HG02678 (cell line): ENCODE measurements at regions not wholly inside any gene's neighbourhood (a gene's known extent, or its start where the extent isn't known, plus 50 kb on each side); places are given as distances from the start of the nearest gene placed in this dataset.

Experiments used
- ATAC-seq: cut with Tn5 transposase; IDR thresholded peaks from one replicate; pipeline ENCODE4 v1.9.1; 2021; ENCODE audit warnings: mild to moderate bottlenecking, moderate library complexity; ENCODE audit not compliant: unreplicated experiment

DNA sequence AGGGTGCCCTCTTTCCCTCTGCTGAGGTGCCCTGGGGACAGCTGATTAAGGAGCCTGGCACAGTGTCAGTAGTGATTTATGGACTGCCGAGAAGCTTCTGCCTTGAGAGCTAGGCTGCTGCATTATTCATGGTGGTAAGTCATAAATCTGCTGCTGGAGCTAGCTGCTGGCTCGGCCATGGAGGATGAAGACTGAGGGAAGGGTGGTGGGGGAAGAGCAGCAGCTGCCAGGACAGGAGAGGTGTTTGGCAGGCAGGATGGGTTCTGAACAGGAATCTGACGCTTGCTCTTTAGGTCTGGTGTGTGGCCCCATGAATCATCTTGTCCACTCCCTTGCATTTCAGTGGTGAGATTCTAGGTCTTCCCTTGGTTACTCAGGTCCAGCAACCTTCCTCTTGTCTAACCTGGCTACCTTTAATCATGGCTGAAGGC is 296.3 kb downstream of the DYSF start:
- no peak for ATAC-seq

DNA sequence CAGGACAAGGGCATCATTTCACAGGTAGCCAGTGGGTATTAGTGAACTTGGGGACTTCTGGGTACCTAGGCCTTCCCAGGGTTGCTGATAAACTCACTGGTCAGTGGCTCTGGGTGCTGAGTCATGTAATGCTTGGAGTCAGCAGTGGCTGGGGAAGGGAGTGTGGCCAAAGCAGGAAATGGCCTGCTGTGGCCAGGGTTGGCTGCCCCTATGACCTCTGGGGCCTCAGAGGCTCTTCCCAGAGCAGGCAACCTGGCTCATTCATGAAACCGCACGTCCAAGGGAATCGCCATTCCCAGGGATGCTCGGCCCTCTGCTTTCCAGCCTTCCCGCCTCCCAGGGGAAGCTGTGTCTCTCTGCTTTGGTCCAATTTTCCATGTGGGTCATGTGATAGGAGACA is 294.9 kb downstream of the DYSF start:
- no peak for ATAC-seq

DNA sequence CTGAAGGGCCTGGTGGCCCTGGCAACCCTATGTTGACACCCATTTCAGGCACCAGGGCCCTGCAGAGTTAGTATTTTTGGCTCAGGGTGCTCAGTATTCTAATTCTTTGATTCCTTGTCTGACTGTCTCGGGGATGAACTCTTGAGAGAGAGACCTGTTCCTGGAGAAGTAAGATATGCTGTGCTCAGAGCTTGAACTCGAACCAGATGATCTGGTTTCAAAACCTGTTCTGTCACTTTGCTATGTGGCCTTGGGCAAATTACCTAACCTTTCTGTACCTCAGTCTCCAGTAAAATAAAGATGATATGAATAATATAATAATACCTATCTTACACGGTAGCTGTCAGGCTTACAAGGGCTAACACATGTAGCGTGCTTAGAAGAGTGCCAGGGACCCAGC is 294.2 kb downstream of the DYSF start:
- ATAC-seq = no peak

DNA sequence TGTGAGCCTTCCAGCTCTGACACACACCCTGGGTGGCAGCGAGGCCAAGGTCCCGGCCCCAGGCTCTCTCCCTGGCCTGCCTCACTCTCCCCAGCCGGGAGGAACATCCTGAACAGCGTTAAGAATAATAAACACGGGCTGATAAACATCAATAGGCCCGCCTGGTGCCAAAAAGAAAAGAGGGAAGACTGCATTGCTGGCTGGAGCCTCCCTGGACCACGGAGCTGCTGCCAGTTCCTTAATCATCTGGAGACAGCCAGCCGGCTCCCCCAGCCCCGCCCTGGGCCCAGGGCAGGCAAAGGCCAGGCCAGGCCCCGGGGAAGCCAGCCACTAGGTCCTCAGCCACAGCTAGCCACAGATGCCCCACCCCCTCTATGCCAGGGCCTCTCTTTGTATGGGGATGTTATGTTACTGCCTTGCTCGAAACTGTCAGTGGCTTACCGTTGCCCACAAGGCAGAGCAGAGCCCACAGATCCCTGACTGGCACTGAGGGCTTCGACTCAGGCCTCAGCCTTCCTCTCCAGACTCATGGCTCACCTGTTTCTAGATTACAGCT is 293.7 kb downstream of the DYSF start:
- no peak for ATAC-seq

DNA sequence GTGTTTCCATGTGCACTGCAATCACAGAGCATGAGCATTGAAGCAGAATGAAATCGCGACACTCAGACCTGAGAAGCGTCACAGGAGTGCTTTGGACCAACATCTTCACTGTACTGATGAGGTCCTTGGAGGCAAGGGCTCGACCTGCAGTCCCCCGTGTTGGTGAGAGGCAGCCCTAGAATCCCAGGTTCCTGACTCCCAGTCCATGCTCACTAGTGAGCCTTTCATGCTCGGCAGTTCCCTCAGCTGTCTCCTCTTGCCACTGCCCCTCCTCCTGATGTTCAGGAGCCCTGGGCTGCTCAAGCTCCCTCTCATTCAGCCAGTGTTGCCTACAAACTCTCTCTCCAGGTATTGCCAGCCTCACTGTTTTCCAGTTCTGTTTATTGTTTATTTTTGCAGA is 291.4 kb downstream of the DYSF start:
- ATAC-seq = no peak

DNA sequence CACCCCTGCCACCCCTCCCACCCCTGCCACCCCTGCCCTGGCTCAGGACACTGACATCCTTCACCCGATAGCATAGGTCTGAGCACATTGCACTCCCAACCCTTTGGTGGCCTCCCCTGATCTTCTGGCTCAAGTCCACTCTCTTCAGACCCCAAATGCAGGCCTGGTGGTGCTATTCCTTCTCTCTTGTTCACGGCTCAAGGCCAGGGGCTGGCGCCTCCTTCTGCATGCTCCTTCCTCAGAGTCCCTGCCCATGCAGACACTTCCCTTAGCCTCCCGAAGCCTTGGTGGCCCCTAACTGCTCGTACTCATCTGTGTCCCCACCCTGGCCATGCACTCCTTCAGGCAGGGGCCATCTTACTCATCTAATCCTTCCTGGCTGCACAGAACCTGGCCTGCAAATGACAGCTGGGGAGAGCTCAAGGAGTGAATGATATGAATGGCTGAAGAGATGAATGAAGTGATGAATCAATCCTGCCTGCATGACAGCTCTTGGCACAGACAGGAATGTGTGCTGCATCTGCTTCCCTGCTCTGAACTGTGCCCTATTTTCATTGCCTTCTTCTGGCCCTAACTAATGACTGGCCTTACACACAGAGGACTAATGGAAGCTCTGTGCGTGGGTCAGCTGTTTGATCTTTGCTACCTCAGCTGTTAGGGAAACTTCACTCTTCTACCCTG is 290.8 kb downstream of the DYSF start:
- no peak for ATAC-seq

DNA sequence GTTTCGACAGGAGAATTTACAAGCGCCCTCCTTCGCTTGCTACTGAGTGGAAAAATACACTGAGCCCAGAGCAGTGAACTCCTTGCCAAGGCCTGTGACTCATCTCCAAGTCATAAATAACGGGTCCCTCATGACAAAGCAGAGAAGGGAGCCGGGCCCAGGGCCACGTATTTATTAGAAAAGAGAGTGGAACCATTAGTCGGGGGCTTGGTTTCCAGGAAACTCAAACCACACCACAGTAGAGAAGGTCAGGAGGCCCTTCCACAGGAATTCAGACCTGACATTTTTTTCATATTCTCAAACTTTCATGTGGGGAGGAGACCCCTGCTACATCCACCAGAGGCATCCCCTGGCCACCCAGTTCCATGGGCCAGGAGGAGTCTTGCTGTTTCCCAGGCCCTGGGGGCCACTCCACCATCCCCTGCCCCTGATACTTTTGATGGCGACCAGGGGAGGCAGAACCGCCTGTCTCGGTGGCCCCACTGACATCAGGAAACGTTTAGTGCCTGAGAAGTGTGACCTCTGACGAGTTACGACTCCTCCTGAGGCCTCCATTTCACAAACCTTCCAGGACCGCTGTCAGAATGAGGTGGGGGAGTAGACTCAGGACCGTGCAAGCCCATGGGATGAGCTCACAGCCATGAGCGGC is 289.7 kb downstream of the DYSF start:
- ATAC-seq = no peak

DNA sequence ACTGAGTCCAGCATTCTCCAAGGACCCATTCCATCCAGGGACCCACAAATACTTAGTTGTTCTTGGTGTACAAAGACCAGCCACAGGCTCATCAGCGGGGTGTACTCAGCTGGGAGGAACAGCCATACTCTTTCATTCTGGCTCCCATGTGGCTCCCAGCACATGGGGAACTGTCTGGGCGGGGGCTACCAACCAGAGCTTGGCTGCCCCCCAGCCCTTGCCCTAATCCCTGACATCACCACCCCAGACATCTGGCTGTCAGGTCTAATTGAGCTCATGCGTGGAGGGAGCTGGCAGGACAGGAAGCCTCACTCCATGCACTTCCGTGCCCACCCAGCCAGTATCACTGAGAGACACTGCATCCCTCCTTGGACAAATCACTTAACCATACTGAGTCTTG is 283.6 kb downstream of the DYSF start:
- no peak for ATAC-seq

DNA sequence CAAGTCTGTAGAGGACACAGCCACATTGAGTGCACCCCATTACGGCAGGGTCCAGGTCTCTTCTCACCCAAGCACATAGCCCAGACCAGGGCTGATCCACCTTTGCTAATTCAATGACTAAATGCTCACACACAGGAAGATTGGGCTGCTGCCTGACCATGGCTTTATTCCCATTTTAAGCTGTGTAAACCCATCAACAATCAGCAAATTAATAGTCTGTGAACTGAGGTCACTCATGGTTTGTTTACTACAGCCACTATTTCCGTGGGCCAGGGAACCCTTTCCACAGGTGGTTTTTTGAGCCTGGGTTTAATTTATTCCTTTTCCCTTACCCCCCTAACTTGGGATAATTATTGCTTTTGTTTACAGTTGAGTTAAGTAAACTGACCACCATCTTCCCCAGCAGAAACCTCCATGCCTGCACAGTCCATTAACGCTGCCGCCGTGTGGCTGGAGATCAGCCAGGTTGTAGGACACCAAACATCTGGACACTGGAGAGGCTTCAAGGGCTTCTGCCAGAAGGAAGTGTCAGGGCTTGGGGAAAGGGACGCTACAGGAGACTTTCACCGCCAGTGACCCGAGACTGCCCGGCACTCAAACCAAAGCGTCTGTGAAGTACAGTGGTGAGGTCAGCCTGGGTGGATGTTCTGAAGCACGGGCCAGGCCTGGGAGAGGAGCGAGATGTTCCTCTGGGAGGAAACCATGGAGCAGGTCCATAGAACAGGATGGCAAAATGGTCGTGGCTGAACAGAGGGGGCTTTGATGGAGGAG is 282.9 kb downstream of the DYSF start:
- ATAC-seq = no peak
